ENCODE measurements at regions not wholly inside any gene's neighbourhood (a gene's known extent, or its start where the extent isn't known, plus 50 kb on each side); places are given as distances from the start of the nearest gene placed in this dataset.

DNA sequence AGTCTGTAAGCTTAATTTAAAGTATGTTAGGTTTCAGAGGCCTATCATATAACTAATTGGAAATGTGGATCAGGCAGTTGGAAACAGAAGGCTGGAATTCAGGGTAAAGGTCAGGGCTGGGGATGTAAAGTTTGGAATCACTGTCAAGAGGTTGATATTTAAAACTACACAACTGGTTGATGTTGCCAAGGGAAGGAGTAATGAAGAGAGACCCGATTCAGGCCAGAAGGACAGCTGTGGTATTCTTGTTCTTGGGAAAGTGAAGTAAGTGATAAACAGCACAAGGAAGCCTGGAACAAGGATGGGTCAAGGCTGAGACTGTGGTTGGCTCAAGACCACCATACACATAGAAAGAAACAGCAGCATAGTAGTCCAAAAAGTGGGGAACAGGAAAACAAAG lies 654.2 kb downstream of the NTRK3 start:
- H3K27me3 ChIP-seq (ENCODE audit: control insufficient read depth in 3 of 3, insufficient read depth in 3 of 3, low read depth in 1 of 3, low read length in 3 of 3): no peaks in the 10 kb centered on the region
- H3K14ac ChIP-seq (ENCODE audit: low read length): no peak overlapping the region
- no peak overlapping the region for H3K9ac ChIP-seq (ENCODE audit: low read depth, low read length, poor library complexity)
- H4K91ac ChIP-seq (ENCODE audit: low read depth, low read length, poor library complexity): no peak overlapping the region
- no peak for DNase-seq (ENCODE audit: low spot score)
- H3K4me3 ChIP-seq (ENCODE audit: low read length in 2 of 2): no peak overlapping the region
- H2BK12ac ChIP-seq (ENCODE audit: low read length): no peak overlapping the region
- no peak overlapping the region for H2AK5ac ChIP-seq (ENCODE audit: low read depth, low read length)
- no peak overlapping the region for H2BK5ac ChIP-seq (ENCODE audit: low read length)
- no CpG with 5 or more reads among the region's 1 CpG for WGBS, 2 donors (ENCODE audit: extremely low coverage in 2 of 2, insufficient read length in 2 of 2, insufficient replicate concordance in 1 of 2)
- no peak overlapping the region for H2BK120ac ChIP-seq (ENCODE audit: low read depth, low read length)
- H3K9me3 ChIP-seq (replicated peaks in 1 of 2; ENCODE audit: control insufficient read depth in 2 of 2, insufficient read depth in 1 of 2, low read depth in 1 of 2, low read length in 2 of 2): no peaks in the 10 kb centered on the region
- H3K18ac ChIP-seq (ENCODE audit: low read length): no peak overlapping the region
- no peak overlapping the region for H2BK15ac ChIP-seq (ENCODE audit: low read length)
- no peaks in the 10 kb centered on the region for H3K79me1 ChIP-seq (ENCODE audit: low read depth, low read length)
- H3K23ac ChIP-seq (ENCODE audit: low read depth, low read length, poor library complexity): no peak overlapping the region
- H3K36me3 ChIP-seq (replicated peaks in 1 of 2; ENCODE audit: control insufficient read depth in 2 of 2, insufficient read depth in 2 of 2, low read length in 2 of 2): no peaks in the 10 kb centered on the region
- no peak overlapping the region for H4K8ac ChIP-seq (ENCODE audit: low read depth, low read length)
- no peaks in the 10 kb centered on the region for H3K4me1 ChIP-seq (ENCODE audit: control insufficient read depth in 2 of 2, insufficient read depth in 1 of 2, low read depth in 1 of 2, low read length in 2 of 2)
- no peak overlapping the region for H2AFZ ChIP-seq (ENCODE audit: low read length)
- no peak overlapping the region for H3K4me2 ChIP-seq (ENCODE audit: insufficient read depth, low read length, poor library complexity, severe bottlenecking)
- no peak overlapping the region for H3K4ac ChIP-seq (ENCODE audit: low read length)
- no peak overlapping the region for H3K27ac ChIP-seq (replicated peaks; ENCODE audit: low read length)

DNA sequence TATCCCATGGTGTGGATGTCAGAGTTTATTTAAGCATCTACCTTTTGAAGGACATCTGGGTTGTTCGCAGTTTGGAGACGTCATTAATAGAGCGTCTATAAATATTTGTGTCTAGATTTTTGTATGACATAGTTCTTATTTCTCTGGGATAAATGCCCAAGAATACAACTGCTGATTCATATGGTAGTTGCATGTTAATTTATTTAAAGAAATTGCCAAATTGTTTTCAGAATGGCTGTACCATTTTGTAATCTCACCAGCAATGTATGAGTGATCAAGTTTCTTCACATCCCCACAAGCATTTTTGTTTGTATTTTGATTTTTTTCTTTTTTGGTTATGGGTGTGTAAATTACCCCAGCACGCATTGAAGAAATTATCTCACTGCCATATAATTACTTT lies 656.9 kb downstream of the NTRK3 start:
- Histone ChIP-seq H2AFZ (ENCODE audit: low read length) (no peak overlapping the region), H2BK15ac (ENCODE audit: low read length) (no peak overlapping the region), H3K23ac (ENCODE audit: low read depth, low read length, poor library complexity) (no peak overlapping the region), H3K14ac (ENCODE audit: low read length) (no peak overlapping the region), H3K4me1 (ENCODE audit: control insufficient read depth in 2 of 2, insufficient read depth in 1 of 2, low read depth in 1 of 2, low read length in 2 of 2) (no peaks in the 10 kb centered on the region), H3K9ac (ENCODE audit: low read depth, low read length, poor library complexity) (no peak overlapping the region), H2BK5ac (ENCODE audit: low read length) (no peak overlapping the region), H3K4ac (ENCODE audit: low read length) (no peak overlapping the region), H3K27ac (replicated peaks; ENCODE audit: low read length) (no peak overlapping the region), H2BK120ac (ENCODE audit: low read depth, low read length) (no peak overlapping the region), H4K91ac (ENCODE audit: low read depth, low read length, poor library complexity) (no peak overlapping the region), H3K4me3 (ENCODE audit: low read length in 2 of 2) (no peak overlapping the region), H4K8ac (ENCODE audit: low read depth, low read length) (no peak overlapping the region), H2BK12ac (ENCODE audit: low read length) (no peak overlapping the region), H3K9me3 (replicated peaks in 1 of 2; ENCODE audit: control insufficient read depth in 2 of 2, insufficient read depth in 1 of 2, low read depth in 1 of 2, low read length in 2 of 2) (no peaks in the 10 kb centered on the region), H3K27me3 (ENCODE audit: control insufficient read depth in 3 of 3, insufficient read depth in 3 of 3, low read depth in 1 of 3, low read length in 3 of 3) (no peaks in the 10 kb centered on the region), H3K18ac (ENCODE audit: low read length) (no peak overlapping the region), H3K79me1 (ENCODE audit: low read depth, low read length) (no peaks in the 10 kb centered on the region), H3K36me3 (replicated peaks in 1 of 2; ENCODE audit: control insufficient read depth in 2 of 2, insufficient read depth in 2 of 2, low read length in 2 of 2) (no peaks in the 10 kb centered on the region), H3K4me2 (ENCODE audit: insufficient read depth, low read length, poor library complexity, severe bottlenecking) (no peak overlapping the region), H2AK5ac (ENCODE audit: low read depth, low read length) (no peak overlapping the region)
- no CpG with 5 or more reads among the region's 4 CpGs for WGBS, 2 donors (ENCODE audit: extremely low coverage in 2 of 2, insufficient read length in 2 of 2, insufficient replicate concordance in 1 of 2)
- DNase-seq (ENCODE audit: low spot score): no peak

DNA sequence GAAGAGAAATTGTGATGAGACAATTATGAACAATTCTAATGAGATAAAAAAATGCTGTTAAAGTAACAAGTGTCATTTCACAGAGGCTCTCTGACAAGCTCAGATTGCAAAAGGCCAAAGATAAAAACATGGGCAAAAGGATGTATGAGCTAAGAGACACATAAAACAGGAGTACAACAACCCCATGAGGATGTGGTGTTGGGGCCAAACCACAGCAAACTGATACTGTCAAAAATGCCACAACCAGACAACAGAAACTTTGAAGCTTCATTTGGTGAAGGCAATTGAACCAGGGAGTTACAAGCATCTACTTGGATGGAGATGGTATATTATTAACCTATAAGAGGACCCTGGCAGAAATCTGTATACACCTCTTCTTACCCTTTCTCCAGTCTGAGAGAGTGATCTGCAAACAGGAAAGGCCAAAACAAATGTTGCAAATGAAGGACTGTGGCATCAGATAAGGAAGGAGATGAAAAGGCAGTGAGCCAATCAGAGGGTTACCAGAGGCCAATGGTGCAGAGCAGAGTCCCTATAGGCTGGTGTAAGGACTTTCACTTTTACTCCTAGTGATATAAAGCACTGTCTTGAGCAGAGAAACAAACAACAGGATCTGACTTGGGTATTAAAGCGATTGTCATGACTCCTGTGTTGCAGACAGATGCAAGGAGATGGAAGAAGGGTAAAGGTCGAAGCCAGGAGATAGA lies 659.0 kb downstream of the NTRK3 start:
- no peak overlapping the region for H3K4me3 ChIP-seq (ENCODE audit: low read length in 2 of 2)
- H3K18ac ChIP-seq (ENCODE audit: low read length): no peak overlapping the region
- H2BK15ac ChIP-seq (ENCODE audit: low read length): no peak overlapping the region
- H3K27ac ChIP-seq (replicated peaks; ENCODE audit: low read length): no peak overlapping the region
- no peaks in the 10 kb centered on the region for H3K27me3 ChIP-seq (ENCODE audit: control insufficient read depth in 3 of 3, insufficient read depth in 3 of 3, low read depth in 1 of 3, low read length in 3 of 3)
- H2BK12ac ChIP-seq (ENCODE audit: low read length): no peak overlapping the region
- no peak overlapping the region for H3K4me2 ChIP-seq (ENCODE audit: insufficient read depth, low read length, poor library complexity, severe bottlenecking)
- no peak overlapping the region for H3K14ac ChIP-seq (ENCODE audit: low read length)
- no peaks in the 10 kb centered on the region for H3K4me1 ChIP-seq (ENCODE audit: control insufficient read depth in 2 of 2, insufficient read depth in 1 of 2, low read depth in 1 of 2, low read length in 2 of 2)
- no peak overlapping the region for H4K91ac ChIP-seq (ENCODE audit: low read depth, low read length, poor library complexity)
- H2AFZ ChIP-seq (ENCODE audit: low read length): no peak overlapping the region
- H3K9ac ChIP-seq (ENCODE audit: low read depth, low read length, poor library complexity): no peak overlapping the region
- no peak for DNase-seq (ENCODE audit: low spot score)
- H3K79me1 ChIP-seq (ENCODE audit: low read depth, low read length): no peaks in the 10 kb centered on the region
- no peaks in the 10 kb centered on the region for H3K36me3 ChIP-seq (replicated peaks in 1 of 2; ENCODE audit: control insufficient read depth in 2 of 2, insufficient read depth in 2 of 2, low read length in 2 of 2)
- no peak overlapping the region for H4K8ac ChIP-seq (ENCODE audit: low read depth, low read length)
- WGBS, 2 donors (ENCODE audit: extremely low coverage in 2 of 2, insufficient read length in 2 of 2, insufficient replicate concordance in 1 of 2): no CpG with 5 or more reads among the region's 2 CpGs
- H3K4ac ChIP-seq (ENCODE audit: low read length): no peak overlapping the region
- H2BK120ac ChIP-seq (ENCODE audit: low read depth, low read length): no peak overlapping the region
- H2AK5ac ChIP-seq (ENCODE audit: low read depth, low read length): no peak overlapping the region
- H3K9me3 ChIP-seq (replicated peaks in 1 of 2; ENCODE audit: control insufficient read depth in 2 of 2, insufficient read depth in 1 of 2, low read depth in 1 of 2, low read length in 2 of 2): no peaks in the 10 kb centered on the region
- no peak overlapping the region for H2BK5ac ChIP-seq (ENCODE audit: low read length)
- H3K23ac ChIP-seq (ENCODE audit: low read depth, low read length, poor library complexity): no peak overlapping the region

DNA sequence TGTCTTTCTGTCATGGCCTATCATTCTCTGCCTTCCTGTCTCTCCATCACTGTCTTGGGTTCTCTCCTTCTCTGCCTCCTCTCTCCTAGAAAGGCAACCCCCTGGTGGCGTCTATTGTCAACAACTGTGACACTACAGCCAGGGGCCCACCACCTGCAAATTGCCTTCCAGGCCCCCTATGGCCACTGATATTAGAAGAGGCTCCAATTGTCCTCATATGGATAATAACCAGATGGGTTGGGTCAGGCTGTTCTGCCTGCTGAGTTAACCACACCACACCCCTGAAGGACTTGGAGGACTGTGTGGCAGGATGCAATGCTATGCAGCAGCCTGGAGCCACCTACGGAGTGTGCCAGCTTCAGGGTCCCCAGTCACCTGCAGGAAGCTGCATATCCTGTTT lies 665.0 kb downstream of the NTRK3 start:
- no peak overlapping the region for H3K14ac ChIP-seq (ENCODE audit: low read length)
- WGBS, 2 donors (ENCODE audit: extremely low coverage in 2 of 2, insufficient read length in 2 of 2, insufficient replicate concordance in 1 of 2): no CpG with 5 or more reads among the region's 2 CpGs

More for the DNA sequence above, 665.0 kb downstream of the NTRK3 start:
- DNase-seq (ENCODE audit: low spot score): no peak
- Histone ChIP-seq H2BK12ac (ENCODE audit: low read length) (no peak overlapping the region), H3K4me2 (ENCODE audit: insufficient read depth, low read length, poor library complexity, severe bottlenecking) (no peak overlapping the region), H3K23ac (ENCODE audit: low read depth, low read length, poor library complexity) (no peak overlapping the region), H3K4me3 (ENCODE audit: low read length in 2 of 2) (no peak overlapping the region), H3K4ac (ENCODE audit: low read length) (no peak overlapping the region), H2BK5ac (ENCODE audit: low read length) (no peak overlapping the region), H3K9ac (ENCODE audit: low read depth, low read length, poor library complexity) (no peak overlapping the region), H3K9me3 (replicated peaks in 1 of 2; ENCODE audit: control insufficient read depth in 2 of 2, insufficient read depth in 1 of 2, low read depth in 1 of 2, low read length in 2 of 2) (peaks cover 0 to 2% of the 10 kb centered on the region in 2 donors), H3K4me1 (ENCODE audit: control insufficient read depth in 2 of 2, insufficient read depth in 1 of 2, low read depth in 1 of 2, low read length in 2 of 2) (no peaks in the 10 kb centered on the region), H2AK5ac (ENCODE audit: low read depth, low read length) (no peak overlapping the region), H3K27ac (replicated peaks; ENCODE audit: low read length) (no peak overlapping the region), H4K8ac (ENCODE audit: low read depth, low read length) (no peak overlapping the region), H3K27me3 (ENCODE audit: control insufficient read depth in 3 of 3, insufficient read depth in 3 of 3, low read depth in 1 of 3, low read length in 3 of 3) (no peaks in the 10 kb centered on the region), H2AFZ (ENCODE audit: low read length) (no peak overlapping the region), H2BK120ac (ENCODE audit: low read depth, low read length) (no peak overlapping the region), H4K91ac (ENCODE audit: low read depth, low read length, poor library complexity) (no peak overlapping the region), H3K18ac (ENCODE audit: low read length) (no peak overlapping the region), H3K36me3 (replicated peaks in 1 of 2; ENCODE audit: control insufficient read depth in 2 of 2, insufficient read depth in 2 of 2, low read length in 2 of 2) (no peaks in the 10 kb centered on the region), H3K79me1 (ENCODE audit: low read depth, low read length) (no peaks in the 10 kb centered on the region), H2BK15ac (ENCODE audit: low read length) (no peak overlapping the region)

Measured in neuronal stem cell (in vitro differentiated cells).